ENCODE measurements at regions not wholly inside any gene's neighbourhood (a gene's known extent, or its start where the extent isn't known, plus 50 kb on each side); places are given as distances from the start of the nearest gene placed in this dataset.

- Histone ChIP-seq H3K4me3 (ENCODE audit: low read length) (no peak overlapping the region), H3K36me3 (replicated peaks; ENCODE audit: insufficient read depth, low read length) (no peaks in the 10 kb centered on the region), H3F3A (ENCODE audit: insufficient read depth, low read length) (no peaks in the 10 kb centered on the region), H3K9ac (ENCODE audit: low read length) (no peak overlapping the region), H3K4me1 (ENCODE audit: low read length) (no peaks in the 10 kb centered on the region), H3K9me3 (replicated peaks; ENCODE audit: insufficient read depth, low read length) (no peaks in the 10 kb centered on the region), H4K20me1 (ENCODE audit: insufficient read depth, low read length) (no peaks in the 10 kb centered on the region), H3K79me2 (ENCODE audit: low read length) (no peaks in the 10 kb centered on the region), H2AFZ (ENCODE audit: low read length) (no peak overlapping the region), H3K27ac (ENCODE audit: low read length) (no peak overlapping the region), H3K4me2 (ENCODE audit: low read depth, low read length) (no peak overlapping the region), H3K9me2 (replicated peaks; ENCODE audit: insufficient read depth, low read length) (no peaks in the 10 kb centered on the region), H3K27me3 (replicated peaks; ENCODE audit: insufficient read depth, low read length) (no peaks in the 10 kb centered on the region)
- no peak for TF ChIP-seq EZH2phosphoT487 (IDR thresholded peaks at IDR 0.05; ENCODE audit: low read length)
- no peak for TF ChIP-seq CTCF (IDR thresholded peaks at IDR 0.05; ENCODE audit: low read length)
- TF ChIP-seq EZH2 (optimal IDR thresholded peaks at IDR 0.05; ENCODE audit: low read depth, low read length) = no peak
- no peak for DNase-seq
These were observed 269.5 kb upstream of the N4BP1 start for GRCh38 chr16:48879223-48880122.

GRCh38 chr16:48877946-48878345 lies 268.0 kb upstream of the N4BP1 start:
- no peak for DNase-seq
- TF ChIP-seq EZH2phosphoT487 (IDR thresholded peaks at IDR 0.05; ENCODE audit: low read length) (no peak), EZH2 (optimal IDR thresholded peaks at IDR 0.05; ENCODE audit: low read depth, low read length) (no peak), CTCF (IDR thresholded peaks at IDR 0.05; ENCODE audit: low read length) (no peak)
- no peaks in the 10 kb centered on the region for H3K9me3 ChIP-seq (replicated peaks; ENCODE audit: insufficient read depth, low read length)
- H3K27ac ChIP-seq (ENCODE audit: low read length) = no peak overlapping the region
- no peaks in the 10 kb centered on the region for H3K4me1 ChIP-seq (ENCODE audit: low read length)
- H4K20me1 ChIP-seq (ENCODE audit: insufficient read depth, low read length) = no peaks in the 10 kb centered on the region
- H2AFZ ChIP-seq (ENCODE audit: low read length) = no peak overlapping the region
- H3K36me3 ChIP-seq (replicated peaks; ENCODE audit: insufficient read depth, low read length) = no peaks in the 10 kb centered on the region
- H3K9me2 ChIP-seq (replicated peaks; ENCODE audit: insufficient read depth, low read length) = no peaks in the 10 kb centered on the region
- H3F3A ChIP-seq (ENCODE audit: insufficient read depth, low read length) = no peaks in the 10 kb centered on the region
- H3K4me3 ChIP-seq (ENCODE audit: low read length) = peak overlapping the region; percentile 18; the same call in 1 of the 2 replicates
- peak overlapping the region; percentile 28; the same call in 1 of the 2 replicates for H3K4me2 ChIP-seq (ENCODE audit: low read depth, low read length)
- no peaks in the 10 kb centered on the region for H3K27me3 ChIP-seq (replicated peaks; ENCODE audit: insufficient read depth, low read length)
- H3K9ac ChIP-seq (ENCODE audit: low read length) = no peak overlapping the region
- H3K79me2 ChIP-seq (ENCODE audit: low read length) = no peaks in the 10 kb centered on the region

- Histone ChIP-seq H3K9me2 (replicated peaks; ENCODE audit: insufficient read depth, low read length) (no peaks in the 10 kb centered on the region), H3K27ac (ENCODE audit: low read length) (no peak overlapping the region), H3K36me3 (replicated peaks; ENCODE audit: insufficient read depth, low read length) (no peaks in the 10 kb centered on the region), H3K79me2 (ENCODE audit: low read length) (no peaks in the 10 kb centered on the region), H2AFZ (ENCODE audit: low read length) (no peak overlapping the region), H3K4me2 (ENCODE audit: low read depth, low read length) (no peak overlapping the region), H4K20me1 (ENCODE audit: insufficient read depth, low read length) (no peaks in the 10 kb centered on the region), H3K9me3 (replicated peaks; ENCODE audit: insufficient read depth, low read length) (no peaks in the 10 kb centered on the region), H3F3A (ENCODE audit: insufficient read depth, low read length) (no peaks in the 10 kb centered on the region), H3K4me1 (ENCODE audit: low read length) (no peaks in the 10 kb centered on the region), H3K9ac (ENCODE audit: low read length) (no peak overlapping the region), H3K4me3 (ENCODE audit: low read length) (no peak overlapping the region), H3K27me3 (replicated peaks; ENCODE audit: insufficient read depth, low read length) (no peaks in the 10 kb centered on the region)
- no peak for TF ChIP-seq CTCF (IDR thresholded peaks at IDR 0.05; ENCODE audit: low read length)
- no peak for TF ChIP-seq EZH2phosphoT487 (IDR thresholded peaks at IDR 0.05; ENCODE audit: low read length)
- no peak for TF ChIP-seq EZH2 (optimal IDR thresholded peaks at IDR 0.05; ENCODE audit: low read depth, low read length)
- DNase-seq = no peak
These were observed 260.2 kb upstream of the N4BP1 start for GRCh38 chr16:48870141-48870540.
